ENCODE measurements at regions not wholly inside any gene's neighbourhood (a gene's known extent, or its start where the extent isn't known, plus 50 kb on each side); places are given as distances from the start of the nearest gene placed in this dataset.

GRCh38 chr13:74910415-74910814 is 571.6 kb downstream of the TBC1D4 start (continued):
- TF ChIP-seq STAT6 (CRISPR knock-in tag; IDR thresholded peaks at IDR 0.05) (no peak), HCFC1 (IDR thresholded peaks at IDR 0.05; ENCODE audit: low read depth, low read length) (no peak), HOXB6 (CRISPR knock-in tag; IDR thresholded peaks at IDR 0.05; ENCODE audit: borderline replicate concordance) (no peak), SMARCC2 (IDR thresholded peaks at IDR 0.05; ENCODE audit: low read depth) (no peak), GABPB2 (CRISPR knock-in tag; conservative IDR thresholded peaks at IDR 0.05) (no peak), HDAC6 (IDR thresholded peaks at IDR 0.05; ENCODE audit: low read depth, low read length) (no peak)

GRCh38 chr13:74907788-74908187 is 574.2 kb downstream of the TBC1D4 start:
- no peaks in the 10 kb centered on the region; a peak in 2 of 5 replicates for H3K4me1 ChIP-seq (replicated peaks in 1 of 2; ENCODE audit: control insufficient read depth in 2 of 2, insufficient read depth in 2 of 2, low read length in 2 of 2)
- H3K36me3 ChIP-seq (ENCODE audit: control insufficient read depth, insufficient read depth, low read length): no peaks in the 10 kb centered on the region
- 46% methylated on average over 5 of the region's 5 CpGs for WGBS (ENCODE audit: insufficient coverage, low coverage, missing lambda C conversion rate)
- no peak for DNase-seq (ENCODE audit: extremely low read depth in 1 of 4, low spot score in 3 of 4)
- intact Hi-C loops (cut with micrococcal nuclease): no loop called here
- POLR2A ChIA-PET: interaction anchor here (1.2 kb wide), 1 partner anchor 12 kb away, joined by 4 read pairs; no protein-coding TSS in a partner anchor
- H3K4me2 ChIP-seq (ENCODE audit: insufficient read depth, low read length): no peak overlapping the region
- BruUV-seq (replicated peaks): no TSS peak
- H3K4me3 ChIP-seq: no peak overlapping the region
- no peak for FAIRE-seq
- H2AFZ ChIP-seq (ENCODE audit: low read depth, low read length): peak overlapping the region; percentile 72
- H4K20me1 ChIP-seq (replicated peaks; ENCODE audit: control insufficient read depth, insufficient read depth, low read length): no peaks in the 10 kb centered on the region
- H3K9me3 ChIP-seq (replicated peaks; ENCODE audit: control insufficient read depth, insufficient read depth, low read depth, low read length): no peaks in the 10 kb centered on the region
- no peaks in the 10 kb centered on the region for H3K27me3 ChIP-seq (ENCODE audit: control insufficient read depth in 2 of 2, insufficient read depth in 2 of 2, low read length in 2 of 2)
- in situ Hi-C loops (cut with MboI): no loop called here
- no peaks in the 10 kb centered on the region for H3K79me2 ChIP-seq (ENCODE audit: control insufficient read depth, insufficient read depth, low read length)
- no peak overlapping the region for H3K9ac ChIP-seq (ENCODE audit: insufficient read depth in 1 of 2, low read depth in 2 of 2, low read length in 2 of 2)
- CTCF ChIA-PET (ENCODE audit: low intra/inter-chr PET ratio): no interaction called here
- no peak overlapping the region for H3K27ac ChIP-seq (ENCODE audit: extremely low read depth, low read depth, low read length)
- no peaks in the 10 kb centered on the region for H3K9me1 ChIP-seq (ENCODE audit: control insufficient read depth, insufficient read depth, low read length)
- ATAC-seq: no peak
- TF ChIP-seq ARID3B (CRISPR knock-in tag; IDR thresholded peaks at IDR 0.05; ENCODE audit: borderline replicate concordance) (no peak), MCM2 (IDR thresholded peaks at IDR 0.05; ENCODE audit: low read depth) (no peak), ZNF324 (CRISPR knock-in tag; IDR thresholded peaks at IDR 0.05) (no peak), SMAD3 (CRISPR knock-in tag; conservative IDR thresholded peaks at IDR 0.05) (no peak), ZNF586 (CRISPR knock-in tag; conservative IDR thresholded peaks at IDR 0.05) (no peak), MEIS2 (IDR thresholded peaks at IDR 0.05; ENCODE audit: partially characterized antibody) (peak; percentile 82), CBFA2T2 (conservative IDR thresholded peaks at IDR 0.05) (no peak), THAP7 (CRISPR knock-in tag; IDR thresholded peaks at IDR 0.05) (no peak), PTTG1 (tag; IDR thresholded peaks at IDR 0.05; ENCODE audit: low read depth) (no peak), CEBPG (CRISPR knock-in tag; IDR thresholded peaks at IDR 0.05) (no peak), CEBPG (tag; conservative IDR thresholded peaks at IDR 0.05 in 1 of 2, IDR thresholded peaks at IDR 0.05 in 1 of 2) (no peak)

Measured in K562 (cell line).